Adrenal gland (tissue), 5 donors: ENCODE measurements at regions not wholly inside any gene's neighbourhood (a gene's known extent, or its start where the extent isn't known, plus 50 kb on each side); places are given as distances from the start of the nearest gene placed in this dataset.

ENCODE experiments used
- POLR2A ChIP-seq, 2 donors: fragments of 450-650 bp; IDR thresholded peaks; one replicate each; pipeline ENCODE4 v1.6.1; 2017; ENCODE audit warnings: antibody characterized with exemption in 2 of 2, mild to moderate bottlenecking in 2 of 2, moderate library complexity in 1 of 2
- TF ChIP-seq, protein P1 (sequence below), 6 experiments: fragments of 450-650 bp in 4 of 6; fragments of 200-600 bp in 2 of 6; sonication (generic) in 1 of 6; IDR thresholded peaks; 1 replicate in 5 of 6; 2 replicates in 1 of 6; pipeline versions ENCODE4 v1.5.1 to v1.8.0; 2016 to 2021; ENCODE audit warnings: antibody characterized with exemption in 6 of 6, mild to moderate bottlenecking in 2 of 6, moderate library complexity in 1 of 6
- donor health status: DM: no; HTN: no; CAD: no.

DNA sequence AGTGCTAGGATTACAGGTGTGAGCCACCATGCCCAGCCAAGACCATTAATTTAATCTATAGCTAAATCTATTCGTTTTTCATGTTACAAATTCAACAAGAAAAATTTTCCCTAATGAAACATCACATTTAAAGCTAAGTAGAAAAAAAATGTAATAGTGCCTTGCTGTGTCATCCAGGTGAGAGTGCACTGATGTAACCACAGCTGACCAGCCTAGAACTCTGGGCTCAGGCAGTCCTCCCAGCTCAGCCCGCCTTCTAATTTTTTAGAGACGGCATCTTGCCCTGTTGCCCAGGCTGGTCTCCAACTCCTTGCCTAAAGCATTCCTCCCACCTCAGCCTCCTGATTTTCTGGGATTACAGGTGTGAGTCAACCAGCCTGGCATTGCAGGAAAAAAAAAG lies 109.0 kb downstream of the PPIAL4G start:
- no peak for TF ChIP-seq POLR2A (IDR thresholded peaks at IDR 0.05)
- TF ChIP-seq, protein P1, sequence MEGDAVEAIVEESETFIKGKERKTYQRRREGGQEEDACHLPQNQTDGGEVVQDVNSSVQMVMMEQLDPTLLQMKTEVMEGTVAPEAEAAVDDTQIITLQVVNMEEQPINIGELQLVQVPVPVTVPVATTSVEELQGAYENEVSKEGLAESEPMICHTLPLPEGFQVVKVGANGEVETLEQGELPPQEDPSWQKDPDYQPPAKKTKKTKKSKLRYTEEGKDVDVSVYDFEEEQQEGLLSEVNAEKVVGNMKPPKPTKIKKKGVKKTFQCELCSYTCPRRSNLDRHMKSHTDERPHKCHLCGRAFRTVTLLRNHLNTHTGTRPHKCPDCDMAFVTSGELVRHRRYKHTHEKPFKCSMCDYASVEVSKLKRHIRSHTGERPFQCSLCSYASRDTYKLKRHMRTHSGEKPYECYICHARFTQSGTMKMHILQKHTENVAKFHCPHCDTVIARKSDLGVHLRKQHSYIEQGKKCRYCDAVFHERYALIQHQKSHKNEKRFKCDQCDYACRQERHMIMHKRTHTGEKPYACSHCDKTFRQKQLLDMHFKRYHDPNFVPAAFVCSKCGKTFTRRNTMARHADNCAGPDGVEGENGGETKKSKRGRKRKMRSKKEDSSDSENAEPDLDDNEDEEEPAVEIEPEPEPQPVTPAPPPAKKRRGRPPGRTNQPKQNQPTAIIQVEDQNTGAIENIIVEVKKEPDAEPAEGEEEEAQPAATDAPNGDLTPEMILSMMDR (IDR thresholded peaks at IDR 0.05), result no peak
